GM19452 (cell line): ENCODE measurements at regions not wholly inside any gene's neighbourhood (a gene's known extent, or its start where the extent isn't known, plus 50 kb on each side); places are given as distances from the start of the nearest gene placed in this dataset.
"Not testable (repeated sequence)": the region's sequence is repeated elsewhere in the genome, so short reads cannot be mapped to it uniquely, and the experiment has no call there.

Experiments used
- ATAC-seq: cut with Tn5 transposase; IDR thresholded peaks from one replicate; pipeline ENCODE4 v1.9.1; 2021; ENCODE audit not compliant: unreplicated experiment

DNA sequence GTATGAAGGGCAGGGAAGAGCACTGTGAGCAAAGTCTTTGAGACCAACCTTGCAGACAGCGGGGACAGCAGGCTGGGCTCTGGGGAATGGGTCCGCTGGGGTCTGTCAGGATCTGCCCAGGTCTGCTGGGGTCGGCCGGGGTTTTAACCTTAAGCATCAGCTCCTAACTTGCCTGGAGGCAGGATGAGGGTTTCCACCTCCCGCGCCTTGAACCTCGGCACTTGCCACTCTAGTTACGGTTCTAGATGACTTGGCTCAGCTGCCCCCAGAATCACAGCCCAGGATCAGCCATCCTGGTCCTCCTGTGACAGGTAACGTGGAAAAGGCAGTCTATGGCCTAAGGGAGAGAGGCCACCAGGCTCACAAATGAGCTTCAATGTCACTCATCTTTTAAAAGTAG is 50.4 kb upstream of the CACUL1 start:
- ATAC-seq, result no peak

- no peak for ATAC-seq
Observed at GRCh38 chr10:118807512-118808305, 52.9 kb upstream of the CACUL1 start.

GRCh38 chr10:118808601-118809356 is 54.0 kb upstream of the CACUL1 start:
- no peak for ATAC-seq

DNA sequence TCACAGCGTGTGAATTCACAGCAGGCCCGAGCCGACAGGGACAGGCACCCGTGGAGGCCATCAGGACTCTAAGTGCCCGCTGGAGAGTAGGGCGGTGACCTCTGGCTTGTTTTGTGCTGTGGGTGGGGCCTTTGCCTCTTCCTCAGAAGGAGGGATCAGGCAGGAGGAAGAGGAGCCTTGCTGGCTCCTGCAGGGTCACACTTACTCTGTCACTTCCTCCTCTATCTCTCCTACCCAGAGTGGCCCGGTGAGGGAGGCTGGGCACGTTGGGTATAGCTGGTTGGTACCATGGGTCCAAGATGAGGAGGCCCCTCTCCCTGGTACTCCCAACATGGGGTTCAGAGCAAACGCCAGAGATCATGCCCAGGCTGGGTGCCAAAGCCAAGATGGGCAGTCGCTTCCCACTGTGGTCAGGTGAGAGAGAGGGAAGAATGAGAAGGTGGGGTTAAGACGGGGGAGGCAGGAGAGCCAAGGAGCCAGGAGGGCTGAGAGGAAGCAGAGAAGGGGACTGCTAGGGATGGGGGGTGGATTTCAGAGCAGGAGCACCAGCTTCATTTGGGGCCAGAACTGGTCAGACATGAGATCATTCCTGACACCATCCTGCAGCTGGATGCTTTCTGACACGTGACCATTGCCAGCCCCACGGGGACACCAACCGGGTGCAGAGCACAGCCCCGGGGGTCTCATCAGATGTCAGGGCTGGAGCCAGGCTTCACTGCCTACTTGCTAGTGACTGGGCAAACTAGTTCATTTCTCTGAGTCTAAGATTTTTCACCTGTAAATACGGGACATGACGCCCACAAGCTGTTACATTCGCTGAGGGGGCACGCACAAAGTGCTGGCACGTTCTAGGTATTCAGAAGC is 54.8 kb upstream of the CACUL1 start:
- no peak for ATAC-seq

- ATAC-seq, result no peak
Observed at GRCh38 chr10:118810796-118811505, 56.2 kb upstream of the CACUL1 start.

DNA sequence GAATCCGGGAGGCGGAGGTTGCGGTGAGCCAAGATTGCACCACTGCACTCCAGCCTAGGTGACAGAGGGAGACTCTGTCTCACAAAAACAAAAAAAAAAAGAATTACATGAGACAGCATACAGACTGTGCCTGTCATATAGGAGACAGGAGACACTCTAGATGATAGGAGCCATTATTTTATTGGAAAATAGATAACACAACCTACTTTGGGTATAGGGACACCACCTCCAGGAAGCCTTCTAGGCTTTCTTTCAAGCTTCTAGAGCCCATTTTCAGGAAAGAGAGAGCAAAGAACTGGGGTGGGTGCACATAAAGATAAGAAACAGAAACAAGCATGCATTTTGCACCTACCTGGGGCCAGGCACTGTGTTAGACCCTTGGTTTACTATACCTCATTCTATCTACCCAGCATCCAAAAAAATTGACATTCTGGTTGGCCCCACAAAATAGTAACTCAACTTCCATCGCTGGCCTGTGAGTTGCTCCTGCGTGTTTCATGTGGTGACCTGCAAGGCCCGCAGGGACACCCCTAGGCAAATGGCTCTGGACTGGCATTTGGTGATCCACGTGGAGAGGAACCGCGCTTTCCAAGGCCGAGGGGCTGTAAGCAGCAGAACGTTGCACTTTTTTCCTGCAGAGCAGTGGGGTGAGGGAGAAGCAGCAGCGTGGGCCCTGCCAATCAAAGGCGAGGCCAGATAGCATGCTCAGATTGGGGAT is 57.1 kb upstream of the CACUL1 start:
- ATAC-seq, result no peak

- ATAC-seq, result no peak
Observed at GRCh38 chr10:118812393-118812740, 57.6 kb upstream of the CACUL1 start.

GRCh38 chr10:118813001-118813400 is 58.2 kb upstream of the CACUL1 start:
- not testable (repeated sequence) for ATAC-seq

DNA sequence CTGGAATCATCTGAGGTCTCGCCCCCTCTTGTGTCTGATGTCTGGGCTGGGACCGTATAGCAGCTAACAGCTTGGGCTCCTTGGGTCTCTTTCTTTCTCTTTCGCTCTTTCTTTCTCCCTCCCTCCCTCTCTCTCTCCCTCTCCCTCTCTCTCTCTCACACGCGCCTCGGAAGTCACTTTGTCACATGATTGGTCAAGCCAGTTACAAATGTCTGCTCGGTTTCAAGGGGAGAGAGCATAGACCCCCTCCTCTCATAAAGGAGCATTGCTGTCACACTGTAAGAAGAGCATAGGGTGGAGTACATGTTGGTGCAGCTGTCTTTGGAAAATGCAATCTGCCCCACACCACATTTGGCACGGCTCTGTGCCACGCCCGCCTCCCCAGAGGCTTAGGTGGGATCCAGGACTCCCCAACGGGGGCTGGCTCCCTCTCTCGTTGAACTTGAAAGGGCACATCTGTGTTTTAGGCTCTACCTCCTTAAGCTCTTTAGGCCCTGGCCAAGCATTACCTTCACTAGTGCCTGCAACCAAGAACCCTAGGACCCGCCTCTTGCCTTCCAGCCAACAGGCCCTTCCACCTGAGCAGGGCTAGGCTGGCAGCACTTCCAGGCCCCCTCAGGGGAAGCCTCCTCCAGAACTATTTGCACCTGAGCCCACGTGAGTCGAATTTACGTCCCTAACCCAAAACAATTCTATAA is 61.9 kb upstream of the CACUL1 start:
- ATAC-seq, result no peak

GRCh38 chr10:118817328-118818068 is 62.7 kb upstream of the CACUL1 start:
- ATAC-seq, result no peak

DNA sequence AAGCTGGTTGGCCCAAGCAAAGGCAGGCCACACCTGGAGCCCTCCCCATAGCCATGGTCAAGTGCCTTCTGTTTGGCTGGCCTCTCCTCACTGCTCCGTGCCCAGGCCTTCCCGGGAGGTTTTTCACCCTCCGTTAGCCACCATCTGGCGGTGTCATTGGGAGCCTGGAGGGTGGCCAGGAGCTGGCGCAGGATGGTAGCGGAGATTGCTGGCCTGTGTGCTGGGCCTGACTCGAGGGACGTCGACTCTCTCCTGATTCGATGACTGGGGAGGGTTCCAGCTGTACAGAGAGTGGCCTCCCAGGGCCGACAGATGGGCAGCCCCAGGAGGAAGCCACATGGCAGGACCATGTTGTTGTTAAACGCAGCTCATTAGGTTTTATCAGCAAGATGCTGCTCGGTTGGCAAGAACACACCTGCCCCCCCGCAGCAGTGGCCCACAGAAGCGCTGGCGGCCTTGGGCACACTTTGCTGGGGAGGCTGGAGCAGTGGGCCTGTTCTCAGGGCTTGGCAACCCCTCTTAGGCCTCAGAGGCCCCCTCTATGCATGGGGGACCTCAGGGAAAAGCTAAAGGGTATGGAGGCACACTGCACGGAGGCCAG is 64.0 kb upstream of the CACUL1 start:
- ATAC-seq, result no peak

DNA sequence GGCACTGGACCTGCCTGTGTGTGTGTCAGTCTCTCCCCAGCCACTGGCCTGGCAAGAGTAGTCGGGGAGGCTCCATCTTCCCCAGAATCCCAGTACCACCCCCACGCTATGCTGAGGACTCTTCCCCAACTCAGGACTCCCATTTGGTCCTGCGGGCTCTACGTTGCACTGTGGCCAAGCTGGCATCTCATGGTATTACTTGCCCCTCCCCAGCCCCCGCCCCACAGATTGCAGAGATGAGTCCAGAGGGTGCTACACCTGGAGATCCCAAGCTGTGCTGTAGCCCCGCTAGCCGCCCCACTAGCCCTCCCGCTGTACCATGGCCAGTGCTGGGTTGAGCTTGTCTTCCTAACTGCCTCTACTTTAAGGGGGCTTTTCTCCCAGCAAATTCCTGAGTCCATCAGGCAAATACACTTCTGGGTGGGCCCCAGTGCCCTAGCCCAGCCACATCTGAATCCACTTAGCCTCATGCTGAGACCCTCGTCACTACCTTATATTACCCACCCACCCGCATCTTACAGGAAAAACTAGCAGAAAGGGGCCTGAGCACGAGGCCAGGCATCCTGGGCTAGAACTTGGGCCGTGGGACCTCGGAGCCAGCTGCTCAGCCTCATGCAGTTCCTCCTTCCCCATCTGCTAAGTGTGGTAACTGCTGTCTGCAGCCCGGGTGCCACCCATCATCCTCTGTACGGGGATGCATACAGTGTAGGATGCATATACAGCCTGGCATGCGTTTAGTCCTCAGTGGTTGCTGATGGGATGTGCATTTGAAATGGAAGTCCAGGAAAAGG is 65.8 kb upstream of the CACUL1 start:
- ATAC-seq, result no peak

DNA sequence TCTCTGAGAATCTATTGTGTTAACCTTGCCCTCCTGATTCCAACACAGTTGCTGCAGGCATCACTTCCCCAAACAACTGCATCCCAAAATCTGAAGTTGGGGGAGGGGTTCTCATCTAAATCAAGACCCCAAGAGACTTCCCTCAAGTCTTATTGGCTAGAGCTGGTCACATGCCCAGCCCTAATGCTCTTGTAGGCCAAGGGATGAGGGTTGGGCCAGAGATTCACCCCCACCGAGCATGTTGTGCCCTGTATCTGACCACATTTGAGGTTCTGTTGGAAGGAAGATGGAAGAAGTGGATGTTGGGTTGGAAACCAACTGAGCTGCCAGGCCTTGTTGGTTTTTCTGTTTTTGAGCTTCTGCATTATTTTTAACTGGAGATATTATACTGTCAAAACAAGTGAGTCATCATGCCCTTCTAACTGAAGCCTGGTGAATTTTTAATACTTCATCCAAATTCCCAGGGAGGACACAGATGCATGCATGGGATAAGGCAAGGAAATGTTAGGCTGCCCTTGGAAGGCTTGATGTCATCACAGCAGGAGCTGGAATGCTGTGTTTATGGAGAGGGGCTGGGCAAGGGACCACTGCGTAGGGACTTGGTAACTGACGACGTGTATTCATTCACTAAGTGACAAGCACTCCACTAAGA is 68.6 kb upstream of the CACUL1 start:
- ATAC-seq, result no peak

DNA sequence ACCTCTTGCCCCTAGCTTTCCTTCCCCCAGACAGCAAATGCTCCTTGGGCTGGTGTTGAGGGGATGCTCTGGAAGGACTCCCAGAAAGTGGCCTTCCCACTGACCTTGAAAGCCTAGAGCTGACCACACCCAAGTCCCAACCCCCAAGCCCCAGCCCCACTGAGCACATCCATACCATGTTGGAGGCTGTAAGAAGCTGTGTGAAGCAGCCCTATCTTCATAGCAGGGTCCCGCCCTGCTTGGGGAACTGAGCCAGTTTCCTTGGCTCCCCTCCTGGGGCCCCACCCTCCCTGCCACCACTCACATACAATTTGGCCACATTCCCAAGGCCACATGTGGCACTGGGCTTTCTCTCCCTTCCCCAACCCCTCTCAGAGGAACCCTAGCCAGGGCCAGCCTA is 72.3 kb upstream of the CACUL1 start:
- ATAC-seq, result no peak

DNA sequence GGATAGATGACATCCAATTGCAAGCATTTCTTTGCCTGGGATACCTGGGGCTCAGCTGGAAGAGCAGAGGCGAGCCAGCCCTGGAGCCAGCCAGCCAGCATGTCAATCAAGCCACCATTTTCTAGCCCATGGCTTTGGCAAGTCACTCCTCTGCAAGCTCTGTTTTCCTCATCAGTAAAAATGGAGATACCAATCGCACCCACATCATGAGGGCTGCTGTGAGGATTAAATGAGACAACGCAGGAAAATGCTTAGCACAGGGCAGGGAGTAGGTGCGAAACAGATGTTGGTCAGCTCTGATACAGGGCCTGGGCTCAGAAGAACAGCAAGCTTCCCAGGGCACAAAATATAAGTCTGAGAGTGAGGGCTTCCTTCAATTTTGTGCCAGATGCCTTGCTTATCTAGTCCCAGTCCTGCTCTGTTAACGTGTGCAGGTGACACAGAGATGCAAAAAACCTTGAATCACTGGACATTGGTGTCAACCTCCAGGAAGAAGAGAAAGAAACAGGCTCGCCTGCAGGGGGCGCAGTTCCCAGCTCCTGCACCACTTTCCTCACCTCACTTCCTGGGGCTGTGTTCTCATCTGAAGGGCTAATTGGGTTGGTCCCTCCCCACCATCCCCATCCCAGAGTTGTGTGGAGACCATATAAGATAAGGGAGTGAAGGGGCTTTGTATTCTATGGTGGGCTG is 72.8 kb upstream of the CACUL1 start:
- no peak for ATAC-seq

DNA sequence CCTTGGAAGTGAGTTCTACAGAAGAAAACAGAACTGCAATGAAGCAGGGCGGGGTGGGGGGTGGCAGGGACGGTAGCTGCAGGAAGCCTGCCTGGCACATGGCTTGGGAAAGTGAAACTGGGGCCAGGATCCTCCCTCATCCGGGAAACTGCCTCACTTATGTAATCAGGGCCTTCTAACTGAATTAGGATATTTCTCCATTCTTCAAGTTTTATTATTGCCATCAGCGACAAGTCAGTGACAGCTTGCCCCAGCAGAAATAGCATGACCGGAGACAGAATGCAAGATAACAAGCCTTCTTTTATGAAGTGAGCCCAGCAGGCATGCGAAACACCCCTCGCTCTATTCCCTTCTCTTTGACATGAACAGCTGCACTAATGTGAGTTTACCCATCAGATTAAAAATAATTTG is 77.5 kb upstream of the CACUL1 start:
- no peak for ATAC-seq

DNA sequence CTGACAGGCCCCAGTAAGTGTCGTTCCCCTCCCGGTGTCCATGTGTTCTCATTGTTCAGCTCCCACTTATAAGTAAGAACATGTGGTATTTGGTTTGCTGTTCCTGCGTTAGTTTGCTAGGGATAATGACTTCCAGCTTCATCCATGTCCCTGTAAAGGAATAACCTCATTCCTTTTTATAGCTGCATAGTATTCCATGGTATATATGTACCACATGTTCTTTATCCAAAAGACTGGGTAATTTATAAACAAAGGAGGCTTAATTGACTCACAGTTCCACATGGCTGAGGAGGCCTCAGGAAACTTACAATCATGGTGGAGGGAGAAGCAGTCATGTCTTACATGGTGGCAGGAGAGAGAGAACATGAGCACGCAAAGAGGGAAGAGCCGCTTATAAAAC is 79.6 kb upstream of the CACUL1 start:
- not testable (repeated sequence) for ATAC-seq
